Fibroblast of lung (primary cell): ENCODE measurements at regions not wholly inside any gene's neighbourhood (a gene's known extent, or its start where the extent isn't known, plus 50 kb on each side); places are given as distances from the start of the nearest gene placed in this dataset.

ENCODE experiments used
- DNase-seq, 2 donors: peaks; one replicate each; pipeline versions ENCODE4 v3.0.0 to v3.0.0-alpha.2; 2010; ENCODE audit warnings: low read depth in 2 of 2
- H2AFZ ChIP-seq: 2 replicates; pipeline ENCODE4 v1.5.1; 2012; ENCODE audit warnings: low read length, control low read depth, inconsistent platforms
- H3K27ac ChIP-seq: 2 replicates; pipeline ENCODE4 v1.5.1; 2011; ENCODE audit warnings: low read length, control low read depth; ENCODE audit not compliant: insufficient read depth
- H3K27me3 ChIP-seq: 2 replicates; pipeline ENCODE4 v1.5.1; 2011; ENCODE audit warnings: mild to moderate bottlenecking, low read length; ENCODE audit not compliant: control insufficient read depth, insufficient read depth
- H3K36me3 ChIP-seq: 2 replicates; pipeline ENCODE4 v1.5.1; 2011; ENCODE audit warnings: low read length; ENCODE audit not compliant: control insufficient read depth, insufficient read depth
- H3K4me1 ChIP-seq: 2 replicates; pipeline ENCODE4 v1.5.1; 2011; ENCODE audit warnings: low read length; ENCODE audit not compliant: control insufficient read depth, insufficient read depth; ENCODE audit errors: extremely low read depth
- H3K4me2 ChIP-seq: 2 replicates; pipeline ENCODE4 v1.5.1; 2011; ENCODE audit warnings: low read length, control low read depth; ENCODE audit not compliant: insufficient read depth; ENCODE audit errors: extremely low read depth
- H3K4me3 ChIP-seq, 4 experiments: fragments of 200-600 bp in 1 of 4; sonication (generic) in 1 of 4; replicated peaks in 1 of 4; 2 replicates each; pipeline ENCODE4 v1.5.1; 2011 to 2016; ENCODE audit warnings: low read length in 4 of 4, low read depth in 3 of 4, mild to moderate bottlenecking in 3 of 4, control low read depth in 2 of 4, inconsistent platforms in 1 of 4, mixed read lengths in 1 of 4; ENCODE audit not compliant: insufficient read depth in 1 of 4; ENCODE audit errors: control extremely low read depth in 1 of 4
- H3K79me2 ChIP-seq: 2 replicates; pipeline ENCODE4 v1.5.1; 2012; ENCODE audit warnings: mild to moderate bottlenecking, low read length, inconsistent platforms; ENCODE audit not compliant: control insufficient read depth, insufficient read depth
- H3K9ac ChIP-seq: 2 replicates; pipeline ENCODE4 v1.5.1; 2011; ENCODE audit warnings: mild to moderate bottlenecking, low read length, control low read depth; ENCODE audit not compliant: insufficient read depth
- H3K9me3 ChIP-seq: 2 replicates; pipeline ENCODE4 v1.5.1; 2012; ENCODE audit warnings: low read depth, low read length; ENCODE audit not compliant: control insufficient read depth, insufficient read depth
- H4K20me1 ChIP-seq: 2 replicates; pipeline ENCODE4 v1.5.1; 2011; ENCODE audit warnings: low read length; ENCODE audit not compliant: control insufficient read depth, insufficient read depth; ENCODE audit errors: extremely low read depth
- EZH2 ChIP-seq: IDR thresholded peaks from 2 replicates; pipeline ENCODE4 v1.5.1; 2012; ENCODE audit warnings: low read length, control low read depth, mild to moderate bottlenecking; ENCODE audit errors: missing control alignments
- TF ChIP-seq, protein P1 (sequence below), 2 donors: IDR thresholded peaks in 1 of 2; conservative IDR thresholded peaks in 1 of 2; 1 replicate in 1 of 2; 2 replicates in 1 of 2; pipeline ENCODE4 v1.5.1; 2011 to 2012; ENCODE audit warnings: low read length in 2 of 2, control low read depth in 1 of 2, inconsistent platforms in 1 of 2, low read depth in 1 of 2, mild to moderate bottlenecking in 1 of 2

DNA sequence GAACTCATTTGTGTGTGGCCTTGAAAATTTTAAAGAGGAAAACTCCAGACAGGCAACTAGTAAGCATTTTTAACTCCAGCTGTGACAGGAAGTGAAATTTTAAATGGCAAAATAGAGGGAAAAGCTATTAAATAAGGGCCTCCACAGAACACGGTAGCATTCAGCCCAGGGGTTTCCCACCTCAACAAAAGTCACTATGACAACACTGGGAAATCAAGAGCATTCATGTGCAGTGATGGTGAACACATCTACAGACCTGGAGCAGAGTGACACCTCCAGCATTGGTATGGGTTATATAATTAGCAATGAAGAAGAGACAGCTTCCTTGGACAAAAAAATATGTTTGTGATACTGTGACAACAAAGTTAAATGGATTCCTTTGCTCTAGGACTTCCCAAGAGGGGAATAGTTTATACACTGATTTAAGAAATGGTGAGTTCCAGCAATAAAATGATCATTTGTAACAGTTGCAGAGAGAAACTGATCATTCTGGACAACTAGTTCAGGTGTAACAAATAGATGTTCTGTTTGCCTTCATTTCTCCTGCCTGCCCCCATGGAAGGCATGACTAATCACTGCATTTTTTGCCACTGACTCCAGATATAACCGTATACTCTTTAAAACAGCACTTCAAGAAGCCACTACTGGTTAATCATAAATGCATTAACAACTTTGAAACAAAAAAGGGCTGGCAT is 93.3 kb upstream of the SLC44A1 start:
- no peak overlapping the region for H3K4me2 ChIP-seq
- H3K36me3 ChIP-seq: no peaks in the 10 kb centered on the region
- no peaks in the 10 kb centered on the region for H4K20me1 ChIP-seq
- no peaks in the 10 kb centered on the region for H3K9me3 ChIP-seq
- H3K27ac ChIP-seq: no peak overlapping the region
- peaks cover 4% of the 10 kb centered on the region for H3K4me1 ChIP-seq
- H2AFZ ChIP-seq: no peak overlapping the region
- peak in 1 of 2 donors; percentile 82 for DNase-seq
- H3K27me3 ChIP-seq: no peaks in the 10 kb centered on the region
- H3K79me2 ChIP-seq: no peaks in the 10 kb centered on the region
- H3K9ac ChIP-seq: no peak overlapping the region
- TF ChIP-seq EZH2: no peak
- TF ChIP-seq, protein P1, sequence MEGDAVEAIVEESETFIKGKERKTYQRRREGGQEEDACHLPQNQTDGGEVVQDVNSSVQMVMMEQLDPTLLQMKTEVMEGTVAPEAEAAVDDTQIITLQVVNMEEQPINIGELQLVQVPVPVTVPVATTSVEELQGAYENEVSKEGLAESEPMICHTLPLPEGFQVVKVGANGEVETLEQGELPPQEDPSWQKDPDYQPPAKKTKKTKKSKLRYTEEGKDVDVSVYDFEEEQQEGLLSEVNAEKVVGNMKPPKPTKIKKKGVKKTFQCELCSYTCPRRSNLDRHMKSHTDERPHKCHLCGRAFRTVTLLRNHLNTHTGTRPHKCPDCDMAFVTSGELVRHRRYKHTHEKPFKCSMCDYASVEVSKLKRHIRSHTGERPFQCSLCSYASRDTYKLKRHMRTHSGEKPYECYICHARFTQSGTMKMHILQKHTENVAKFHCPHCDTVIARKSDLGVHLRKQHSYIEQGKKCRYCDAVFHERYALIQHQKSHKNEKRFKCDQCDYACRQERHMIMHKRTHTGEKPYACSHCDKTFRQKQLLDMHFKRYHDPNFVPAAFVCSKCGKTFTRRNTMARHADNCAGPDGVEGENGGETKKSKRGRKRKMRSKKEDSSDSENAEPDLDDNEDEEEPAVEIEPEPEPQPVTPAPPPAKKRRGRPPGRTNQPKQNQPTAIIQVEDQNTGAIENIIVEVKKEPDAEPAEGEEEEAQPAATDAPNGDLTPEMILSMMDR (conservative IDR thresholded peaks at IDR 0.05 in 1 of 2, IDR thresholded peaks at IDR 0.05 in 1 of 2; ENCODE audit: low read depth in 1 of 2, low read length in 2 of 2): no peak
- H3K4me3 ChIP-seq: no peak overlapping the region

DNA sequence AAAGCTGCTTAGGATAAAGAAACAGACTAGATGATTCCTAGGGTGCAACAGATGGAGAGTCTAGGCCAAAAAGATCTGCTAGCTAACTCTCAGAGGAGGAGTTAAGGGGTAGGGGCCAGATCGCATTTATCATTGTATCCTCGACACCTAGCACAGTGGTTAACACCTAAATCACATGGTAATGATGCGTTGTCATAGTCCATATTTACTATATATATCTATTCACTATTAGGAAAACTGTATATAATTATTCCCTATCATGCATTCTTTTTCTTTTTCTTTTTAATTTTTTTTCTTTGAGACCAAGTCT is 92.8 kb upstream of the SLC44A1 start:
- Histone ChIP-seq H3K36me3 (no peaks in the 10 kb centered on the region), H3K9me3 (no peaks in the 10 kb centered on the region), H3K27me3 (no peaks in the 10 kb centered on the region), H3K4me3 (no peak overlapping the region), H3K4me2 (no peak overlapping the region), H3K4me1 (peaks cover 4% of the 10 kb centered on the region), H3K9ac (no peak overlapping the region), H4K20me1 (no peaks in the 10 kb centered on the region), H2AFZ (no peak overlapping the region), H3K79me2 (no peaks in the 10 kb centered on the region), H3K27ac (no peak overlapping the region)
- no peak for TF ChIP-seq EZH2
- TF ChIP-seq, protein P1 (conservative IDR thresholded peaks at IDR 0.05 in 1 of 2, IDR thresholded peaks at IDR 0.05 in 1 of 2; ENCODE audit: low read depth in 1 of 2, low read length in 2 of 2): no peak
- no peak for DNase-seq

DNA sequence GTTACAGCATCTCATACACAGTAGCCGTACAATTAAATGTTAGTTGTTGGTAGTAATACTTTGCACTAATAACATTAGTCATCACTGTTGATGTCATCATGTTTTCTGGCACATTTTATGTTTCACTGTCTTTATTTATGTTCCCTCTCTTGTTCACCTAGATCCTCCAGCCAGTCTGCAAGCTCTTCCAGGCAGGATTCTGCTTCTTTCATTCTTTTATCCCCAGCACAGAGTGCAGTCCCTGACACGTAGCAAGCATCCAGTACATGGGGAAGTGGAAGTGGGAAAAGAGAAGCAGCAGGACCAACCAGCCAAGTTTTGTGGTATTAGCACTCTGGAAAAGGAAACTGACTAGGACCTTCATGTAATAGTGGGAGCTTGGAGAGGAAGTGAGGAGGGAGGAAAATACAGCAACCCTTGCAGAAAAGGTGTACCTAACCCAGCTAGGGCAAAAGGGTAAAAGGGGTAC is 89.7 kb upstream of the SLC44A1 start:
- Histone ChIP-seq H3K9me3 (no peaks in the 10 kb centered on the region), H3K27ac (no peak overlapping the region), H3K79me2 (no peaks in the 10 kb centered on the region), H3K4me2 (peak overlapping the region; percentile 38), H3K27me3 (no peaks in the 10 kb centered on the region), H4K20me1 (no peaks in the 10 kb centered on the region), H3K4me3 (no peak overlapping the region), H3K9ac (no peak overlapping the region), H3K36me3 (no peaks in the 10 kb centered on the region), H3K4me1 (peaks cover 6% of the 10 kb centered on the region), H2AFZ (no peak overlapping the region)
- TF ChIP-seq, protein P1 (conservative IDR thresholded peaks at IDR 0.05 in 1 of 2, IDR thresholded peaks at IDR 0.05 in 1 of 2; ENCODE audit: low read depth in 1 of 2, low read length in 2 of 2): no peak
- no peak for TF ChIP-seq EZH2
- peak; percentile 68 to 71 for DNase-seq
